Stimulated activated naive CD8-positive, alpha-beta T cell treated with anti-CD3 and anti-CD28 coated beads, Interleukin-15, Interleukin-2, amounts not matched to agents 100 U/mL and 50 U/mL, for 24 hours (primary cell): ENCODE measurements at regions not wholly inside any gene's neighbourhood (a gene's known extent, or its start where the extent isn't known, plus 50 kb on each side); places are given as distances from the start of the nearest gene placed in this dataset.
A peak's percentile ranks its signal among the peaks of the same experiment; 100 is the strongest.
"Not testable (repeated sequence)": the region's sequence is repeated elsewhere in the genome, so short reads cannot be mapped to it uniquely, and the experiment has no call there.

ENCODE experiments used
- ATAC-seq: fragments of 150-1000 bp; cut with Tn5 transposase; one replicate; pipeline ENCODE4 v1.10.0; 2021
- DNase-seq: peaks from one replicate; pipeline ENCODE4 v3.0.0; 2021

GRCh38 chr6:44037276-44037675 is 90.0 kb downstream of the MRPL14 start:
- not testable (repeated sequence) for DNase-seq, ATAC-seq

GRCh38 chr6:44036699-44037101 is 90.6 kb downstream of the MRPL14 start:
- ATAC-seq (no peak), DNase-seq (no peak)

- ATAC-seq (no peak), DNase-seq (no peak)
Measured at GRCh38 chr6:44036196-44036595, 91.1 kb downstream of the MRPL14 start.

- ATAC-seq = no peak
- no peak for DNase-seq
Measured at GRCh38 chr6:44035621-44036020, 91.6 kb downstream of the MRPL14 start.

- ATAC-seq (no peak), DNase-seq (no peak)
Measured at GRCh38 chr6:44034931-44035345, 92.3 kb downstream of the MRPL14 start.

GRCh38 chr6:44034391-44034861 is 92.8 kb downstream of the MRPL14 start:
- ATAC-seq = no peak
- DNase-seq = no peak

- ATAC-seq (no peak), DNase-seq (no peak)
Measured at GRCh38 chr6:44030812-44031454, 96.3 kb downstream of the MRPL14 start.

- ATAC-seq = no peak
- DNase-seq = no peak
Measured at GRCh38 chr6:44029444-44030185, 97.6 kb downstream of the MRPL14 start.

GRCh38 chr6:44028789-44029310 is 98.4 kb downstream of the MRPL14 start:
- ATAC-seq (no peak), DNase-seq (no peak)

- DNase-seq = no peak
- no peak for ATAC-seq
Measured at GRCh38 chr6:44025226-44025625, 102.0 kb downstream of the MRPL14 start.

GRCh38 chr6:44024574-44025219 is 102.6 kb downstream of the MRPL14 start:
- no peak for ATAC-seq
- DNase-seq = no peak

- ATAC-seq (no peak), DNase-seq (no peak)
Measured at GRCh38 chr6:44023586-44024454, 103.4 kb downstream of the MRPL14 start.

- DNase-seq (no peak), ATAC-seq (no peak)
Measured at GRCh38 chr6:44022671-44023352, 104.4 kb downstream of the MRPL14 start.

GRCh38 chr6:44022296-44022661 is 105.0 kb downstream of the MRPL14 start:
- no peak for ATAC-seq

GRCh38 chr6:44021589-44022295 is 105.5 kb downstream of the MRPL14 start:
- DNase-seq (no peak), ATAC-seq (no peak)

More at GRCh38 chr6:44022296-44022661, 105.0 kb downstream of the MRPL14 start:
- DNase-seq = no peak

- ATAC-seq (no peak), DNase-seq (no peak)
Measured at GRCh38 chr6:44020664-44021425, 106.4 kb downstream of the MRPL14 start.

- DNase-seq (no peak), ATAC-seq (no peak)
Measured at GRCh38 chr6:44020148-44020547, 107.1 kb downstream of the MRPL14 start.

- not testable (repeated sequence) for ATAC-seq, DNase-seq
Measured at GRCh38 chr6:44017307-44017706, 109.9 kb downstream of the MRPL14 start.

- DNase-seq (no peak), ATAC-seq (peak; percentile 57)
Measured at GRCh38 chr6:44016131-44016870, 111.0 kb downstream of the MRPL14 start.
